ENCODE measurements at regions not wholly inside any gene's neighbourhood (a gene's known extent, or its start where the extent isn't known, plus 50 kb on each side); places are given as distances from the start of the nearest gene placed in this dataset.

GRCh38 chr7:128191136-128191844 lies 49.8 kb upstream of the LEP start:
- DNase-seq (ENCODE audit: low spot score): no peak
- no peak for TF ChIP-seq CTCF (IDR thresholded peaks at IDR 0.05; ENCODE audit: extremely low read depth, missing control alignments)

Data from GM20000 (cell line).